HG03439 (cell line): ENCODE measurements at regions not wholly inside any gene's neighbourhood (a gene's known extent, or its start where the extent isn't known, plus 50 kb on each side); places are given as distances from the start of the nearest gene placed in this dataset.
"Not testable (repeated sequence)": the region's sequence is repeated elsewhere in the genome, so short reads cannot be mapped to it uniquely, and the experiment has no call there.

Source experiments
- ATAC-seq: cut with Tn5 transposase; IDR thresholded peaks from one replicate; pipeline ENCODE4 v1.9.1; 2021; ENCODE audit warnings: mild to moderate bottlenecking, moderate library complexity; ENCODE audit not compliant: unreplicated experiment

DNA sequence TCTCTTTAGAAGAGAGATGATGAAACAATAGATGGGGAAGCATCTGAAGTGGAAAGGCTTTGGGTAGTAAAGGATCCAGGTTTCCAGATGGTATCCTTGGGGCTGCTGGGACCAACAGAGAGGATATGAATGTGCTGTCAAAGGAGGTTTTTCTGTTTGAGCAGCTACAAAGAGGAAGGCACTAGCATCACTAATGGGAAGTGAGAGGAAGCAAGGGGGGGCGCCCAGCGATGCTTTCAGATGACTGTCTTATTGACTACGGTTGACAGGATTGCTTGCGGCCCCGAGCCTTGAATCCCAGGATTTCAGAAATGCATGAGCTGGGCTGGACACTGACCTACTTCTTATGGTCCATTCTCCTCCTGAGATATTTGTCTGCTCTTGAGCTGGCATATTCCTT lies 103.8 kb upstream of the GALNT15 start:
- ATAC-seq = no peak

GRCh38 chr3:16071206-16071605 lies 103.3 kb upstream of the GALNT15 start:
- ATAC-seq = no peak

DNA sequence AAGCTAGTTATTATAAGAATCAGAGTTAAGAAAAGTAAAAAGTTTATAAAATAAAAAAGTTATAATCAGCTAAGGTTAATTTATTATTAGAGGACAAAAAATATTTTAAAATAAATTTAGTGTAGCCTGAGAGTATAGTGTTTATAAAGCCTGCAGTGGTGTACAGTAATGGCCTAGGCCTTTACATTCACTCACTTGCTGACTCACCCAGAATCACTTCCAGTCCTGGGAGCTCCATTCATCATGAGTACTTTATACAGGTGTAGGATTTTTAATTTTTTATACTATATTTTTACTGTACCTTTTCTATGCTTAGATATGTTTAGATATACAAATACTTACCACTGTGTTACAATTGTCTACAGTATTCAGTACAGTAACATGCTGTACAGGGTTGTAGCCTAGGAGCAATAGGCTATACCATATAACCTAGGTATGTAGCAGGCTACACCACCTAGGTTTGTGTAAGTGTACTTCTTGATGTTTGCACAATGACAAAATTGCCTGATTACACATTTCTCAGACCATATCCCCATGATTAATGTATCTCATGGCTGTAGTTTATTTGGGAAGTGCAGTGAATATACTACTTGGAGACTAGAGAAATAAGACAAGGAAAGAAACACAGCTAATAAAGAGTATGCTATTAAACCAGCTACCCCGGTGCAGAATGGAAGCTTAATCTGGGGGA lies 101.9 kb upstream of the GALNT15 start:
- no peak for ATAC-seq

DNA sequence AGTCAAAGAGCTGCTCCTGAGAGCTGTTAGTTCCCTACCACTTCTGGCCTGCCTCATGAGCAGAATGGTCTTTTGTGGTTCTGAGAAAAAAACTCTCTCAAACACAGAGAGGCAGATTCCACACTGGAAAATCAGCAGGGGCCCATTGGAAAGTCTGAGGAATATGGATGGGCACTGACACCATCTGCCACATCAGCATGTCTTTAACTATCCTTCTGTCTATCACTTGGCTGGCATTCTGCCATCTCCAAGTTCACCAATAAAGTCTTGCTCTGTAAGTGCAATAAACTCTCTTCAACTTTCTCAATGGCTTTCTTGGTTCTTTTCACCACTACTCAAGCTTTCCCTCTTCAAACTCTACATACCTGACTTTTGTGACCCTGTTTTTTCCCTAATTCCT lies 101.3 kb upstream of the GALNT15 start:
- ATAC-seq = no peak

DNA sequence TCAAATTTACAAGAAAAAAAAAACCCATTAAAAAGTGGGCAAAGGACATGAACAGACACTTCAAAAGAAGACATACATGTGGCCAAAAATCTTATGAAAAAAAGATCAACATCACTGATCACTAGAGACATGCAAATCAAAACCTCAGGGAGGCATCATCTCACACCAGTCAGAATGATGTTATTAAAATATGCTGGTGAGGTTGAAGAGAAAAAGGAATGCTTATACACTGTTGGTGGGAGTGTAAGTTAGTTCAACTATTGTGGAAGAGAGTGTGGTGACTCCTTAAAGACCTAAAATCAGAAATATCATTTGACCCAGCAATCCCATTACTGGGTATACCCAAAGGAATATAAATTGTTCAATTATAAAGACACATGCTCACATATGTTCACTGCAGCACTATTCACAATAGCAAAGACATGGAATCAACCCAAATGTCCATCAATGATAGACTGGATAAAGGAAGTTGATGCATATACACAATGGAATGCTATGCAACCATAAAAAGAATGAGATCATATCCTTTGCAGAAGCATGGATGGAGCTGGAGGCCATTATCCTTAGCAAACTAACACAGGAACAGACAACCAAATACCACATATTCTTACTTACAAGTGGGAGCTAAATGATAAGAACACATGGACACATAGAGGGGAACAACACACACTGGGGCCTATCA lies 100.3 kb upstream of the GALNT15 start:
- ATAC-seq = not testable (repeated sequence)

DNA sequence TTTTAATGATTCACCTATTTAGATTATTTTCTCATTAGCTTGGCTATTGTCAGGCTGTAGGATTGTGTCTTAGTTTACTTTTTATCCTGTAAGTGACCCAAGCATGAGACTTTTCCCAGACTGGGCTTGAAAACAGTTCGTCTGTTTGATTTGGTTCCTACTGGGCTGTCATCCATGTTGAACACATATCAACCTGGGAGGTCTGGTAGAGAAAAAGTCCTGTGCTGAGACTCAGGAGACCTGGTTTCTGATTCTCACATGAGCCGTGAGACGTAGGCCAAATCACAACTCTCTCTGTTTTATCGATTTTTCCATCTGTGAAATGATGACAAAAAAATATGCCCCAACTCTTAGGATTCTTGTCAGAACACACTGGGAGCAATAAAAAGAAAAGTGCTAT lies 98.8 kb upstream of the GALNT15 start:
- ATAC-seq = no peak

GRCh38 chr3:16076564-16076963 lies 97.9 kb upstream of the GALNT15 start:
- ATAC-seq = no peak

DNA sequence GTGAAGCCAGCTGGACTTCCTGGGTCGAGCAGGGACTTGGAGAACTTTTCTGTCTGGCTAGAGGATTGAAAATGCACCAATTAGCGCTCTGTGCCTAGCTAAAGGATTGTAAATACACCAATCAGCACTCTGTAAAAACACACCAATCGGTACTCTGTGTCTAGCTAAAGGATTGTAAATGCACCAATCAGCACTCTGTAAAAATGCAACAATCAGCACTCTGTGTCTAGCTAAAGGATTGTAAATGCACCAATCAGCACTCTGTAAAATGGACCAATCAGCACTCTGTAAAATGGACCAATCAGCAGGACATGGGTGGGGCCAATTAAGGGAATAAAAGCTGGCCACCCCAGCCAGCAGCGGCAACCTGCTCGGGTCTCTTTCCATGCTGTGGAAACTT lies 97.3 kb upstream of the GALNT15 start:
- not testable (repeated sequence) for ATAC-seq

DNA sequence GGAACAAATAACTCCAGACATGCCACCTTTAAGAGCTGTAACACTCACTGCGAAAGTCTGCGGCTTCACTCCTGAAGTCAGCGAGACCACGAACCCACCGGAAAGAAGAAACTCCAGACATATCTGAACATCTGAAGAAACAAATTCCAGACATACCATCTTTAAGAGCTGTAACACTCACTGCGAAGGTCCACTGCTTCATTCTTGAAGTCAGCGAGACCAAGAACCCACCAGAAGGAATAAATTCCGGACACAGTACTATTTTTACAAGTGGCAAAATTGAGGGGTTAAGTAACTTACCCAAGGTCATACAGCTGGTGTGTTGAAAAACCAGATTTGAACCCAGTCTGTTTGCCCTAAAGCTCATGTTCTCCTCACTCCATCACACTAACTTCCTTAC lies 96.8 kb upstream of the GALNT15 start:
- not testable (repeated sequence) for ATAC-seq

DNA sequence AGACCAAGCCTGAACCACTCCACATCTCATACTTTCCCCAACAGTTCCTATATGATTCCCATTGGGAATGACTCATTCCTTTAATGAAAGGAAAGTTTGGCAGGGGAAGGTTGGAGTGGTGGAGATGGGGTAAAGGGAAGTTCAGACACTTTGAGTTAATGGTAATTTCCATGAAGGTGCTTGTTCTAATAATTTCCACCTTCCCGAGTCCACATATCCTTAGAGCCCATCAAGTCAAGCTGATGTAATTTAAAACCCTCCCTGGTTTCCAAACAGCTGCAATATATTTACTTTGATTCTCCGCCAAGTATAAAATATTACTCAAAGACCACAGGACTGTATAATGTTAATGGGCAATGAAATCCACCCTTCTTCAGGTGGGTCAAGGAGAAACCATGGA lies 95.0 kb upstream of the GALNT15 start:
- ATAC-seq = no peak

DNA sequence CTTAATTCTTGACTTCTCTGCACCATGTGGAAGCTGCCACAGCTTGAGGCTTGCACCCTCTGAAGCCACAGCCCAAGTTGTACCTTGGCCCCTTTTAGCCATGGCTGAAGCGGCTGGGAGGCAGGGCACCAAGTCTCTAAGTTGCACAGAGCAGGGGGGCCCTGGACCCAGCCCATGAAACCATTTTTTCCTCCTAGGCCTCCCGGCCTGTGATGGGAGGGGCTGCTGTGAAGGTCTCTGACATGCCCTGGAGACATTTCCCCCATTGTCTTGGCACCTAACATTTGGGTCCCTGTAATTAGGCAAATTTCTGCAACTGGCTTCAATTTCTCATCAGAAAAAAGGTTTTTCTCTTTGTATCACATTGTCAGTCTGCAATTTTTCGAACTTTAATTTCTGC lies 92.8 kb upstream of the GALNT15 start:
- ATAC-seq = no peak

GRCh38 chr3:16084887-16085286 lies 89.6 kb upstream of the GALNT15 start:
- no peak for ATAC-seq

- ATAC-seq = no peak
Measured at GRCh38 chr3:16085410-16085809, 89.1 kb upstream of the GALNT15 start.

DNA sequence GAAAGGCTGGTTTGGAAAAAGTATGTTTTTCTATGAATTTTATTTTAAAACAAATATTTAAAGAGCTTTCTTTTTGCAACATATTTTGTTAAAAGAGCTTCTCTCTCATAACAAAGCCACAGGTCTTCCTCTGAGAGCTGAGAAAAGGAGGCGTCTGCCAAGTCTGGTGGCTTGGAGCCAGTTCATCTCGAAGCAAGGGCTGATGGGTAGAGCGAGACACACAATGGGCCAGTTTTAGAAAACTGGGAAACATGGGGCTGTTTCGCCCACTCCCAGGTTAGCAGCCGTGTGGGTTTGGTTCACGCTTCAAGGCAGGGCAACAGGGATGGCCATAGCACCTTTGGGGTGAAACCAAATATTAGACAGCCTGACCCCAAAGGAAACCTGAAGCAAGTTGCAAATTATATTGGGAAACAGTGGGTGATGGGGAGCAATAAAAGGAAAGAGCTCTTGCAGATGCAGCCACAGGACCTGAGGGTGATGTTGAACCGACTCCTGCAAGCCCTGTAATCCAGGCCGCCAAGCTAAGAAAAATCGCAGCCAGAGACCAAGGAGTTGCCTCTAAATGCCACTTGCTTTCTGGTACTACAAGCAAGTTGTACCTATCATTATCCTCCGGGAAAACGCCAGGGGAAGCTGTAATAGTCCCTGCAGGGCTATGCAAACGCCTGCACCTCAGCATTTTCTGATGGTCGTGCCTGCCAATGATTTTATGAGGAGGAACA lies 88.4 kb upstream of the GALNT15 start:
- no peak for ATAC-seq

DNA sequence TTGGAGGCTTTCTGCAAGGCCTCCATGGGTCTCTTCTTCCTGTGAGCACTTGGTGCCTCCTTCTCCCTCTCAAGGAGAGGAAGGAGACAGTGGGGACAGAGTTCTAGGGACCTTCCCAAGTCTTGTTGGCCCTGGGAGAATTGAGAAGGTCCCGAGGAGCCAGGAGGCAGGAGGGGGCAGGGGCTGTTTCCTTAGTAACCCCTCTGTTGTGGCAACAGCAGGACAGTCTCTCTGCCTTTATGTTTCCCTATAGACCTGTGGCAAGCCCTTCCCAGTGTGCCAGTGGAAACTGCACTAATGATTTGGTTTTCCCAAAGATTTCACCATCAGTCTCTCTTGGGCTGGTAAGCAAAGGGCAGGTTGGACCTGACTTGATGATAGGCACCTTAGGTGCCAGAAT lies 87.8 kb upstream of the GALNT15 start:
- ATAC-seq = no peak

- ATAC-seq = no peak
Measured at GRCh38 chr3:16088496-16088895, 86.0 kb upstream of the GALNT15 start.

- no peak for ATAC-seq
Measured at GRCh38 chr3:16089521-16089920, 85.0 kb upstream of the GALNT15 start.

- no peak for ATAC-seq
Measured at GRCh38 chr3:16090024-16090423, 84.5 kb upstream of the GALNT15 start.

DNA sequence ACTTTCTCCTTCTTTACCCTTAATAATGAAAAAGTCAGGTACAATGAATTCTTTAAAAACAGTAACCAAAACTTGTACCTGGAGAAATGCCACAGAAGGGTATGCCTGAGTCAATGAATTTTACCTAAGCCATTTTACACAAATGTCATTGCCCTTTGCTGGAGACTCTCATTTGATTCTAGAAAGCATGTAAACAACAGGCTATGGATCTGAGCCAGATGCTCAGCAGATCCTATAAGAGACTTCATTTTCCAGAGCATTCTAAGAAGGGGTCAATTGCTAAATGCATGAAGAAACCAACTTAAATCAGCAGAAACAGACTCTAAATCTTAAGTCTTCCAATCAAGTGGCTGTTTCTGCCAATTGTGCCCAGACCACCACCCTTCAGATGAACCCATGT lies 83.8 kb upstream of the GALNT15 start:
- no peak for ATAC-seq

DNA sequence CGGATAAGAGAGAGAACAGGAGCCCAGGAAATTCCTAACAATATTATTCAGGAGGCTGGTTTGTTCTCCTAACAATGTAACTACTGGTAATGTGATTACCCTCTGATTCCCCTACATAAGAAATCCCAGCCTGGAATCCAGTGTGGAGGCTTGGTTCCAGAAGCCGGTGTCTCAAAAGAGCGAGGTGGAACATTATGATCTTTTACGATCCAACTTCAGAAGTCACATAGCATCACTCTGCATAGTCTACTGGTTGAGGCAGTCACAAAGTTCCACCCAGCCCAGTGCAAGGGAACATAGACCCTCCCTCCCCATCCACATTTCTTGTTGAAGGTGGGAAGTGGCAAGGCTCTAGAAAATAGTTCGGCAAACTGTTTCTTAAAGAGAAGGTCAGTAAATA lies 81.6 kb upstream of the GALNT15 start:
- ATAC-seq = no peak

- ATAC-seq = no peak
Measured at GRCh38 chr3:16101295-16102186, 72.9 kb upstream of the GALNT15 start.
